HEK293 (cell line): ENCODE measurements at regions not wholly inside any gene's neighbourhood (a gene's known extent, or its start where the extent isn't known, plus 50 kb on each side); places are given as distances from the start of the nearest gene placed in this dataset.

ENCODE experiments used
- KLF16 ChIP-seq: fragments of 450-650 bp; formaldehyde crosslinking; IDR thresholded peaks from 2 replicates; pipeline ENCODE4 v1.5.1; 2017; ENCODE audit warnings: missing biosample characterization, missing genetic modification characterization
- MYNN ChIP-seq: fragments of 450-650 bp; formaldehyde crosslinking; IDR thresholded peaks from 2 replicates; pipeline ENCODE4 v1.5.1; 2016; ENCODE audit warnings: missing biosample characterization, missing genetic modification characterization, borderline replicate concordance
- YY1 ChIP-seq: fragments of 450-650 bp; formaldehyde crosslinking; IDR thresholded peaks from 2 replicates; pipeline ENCODE4 v1.5.1; 2018; ENCODE audit warnings: missing biosample characterization, missing genetic modification characterization
- ZNF155 ChIP-seq: fragments of 450-650 bp; formaldehyde crosslinking; IDR thresholded peaks from 2 replicates; pipeline ENCODE4 v1.5.1; 2016; ENCODE audit warnings: missing biosample characterization, missing genetic modification characterization
- ZNF223 ChIP-seq: fragments of 450-650 bp; formaldehyde crosslinking; IDR thresholded peaks from 2 replicates; pipeline ENCODE4 v1.5.1; 2016; ENCODE audit warnings: missing biosample characterization, missing genetic modification characterization
- ZNF335 ChIP-seq: fragments of 450-650 bp; formaldehyde crosslinking; conservative IDR thresholded peaks from 2 replicates; pipeline ENCODE4 v1.5.1; 2016; ENCODE audit warnings: missing biosample characterization, missing genetic modification characterization
- ZNF350 ChIP-seq: fragments of 450-650 bp; formaldehyde crosslinking; IDR thresholded peaks from 2 replicates; pipeline ENCODE4 v1.5.0; 2017; ENCODE audit warnings: missing biosample characterization, mild to moderate bottlenecking, missing genetic modification characterization
- ZNF433 ChIP-seq: fragments of 450-650 bp; formaldehyde crosslinking; IDR thresholded peaks from 2 replicates; pipeline ENCODE4 v1.5.1; 2016; ENCODE audit warnings: missing biosample characterization, missing genetic modification characterization, low read depth
- ZNF521 ChIP-seq: fragments of 450-650 bp; formaldehyde crosslinking; IDR thresholded peaks from 2 replicates; pipeline ENCODE4 v1.5.1; 2017; ENCODE audit warnings: missing biosample characterization, mild to moderate bottlenecking, missing genetic modification characterization
- ZNF629 ChIP-seq: fragments of 450-650 bp; formaldehyde crosslinking; IDR thresholded peaks from 2 replicates; pipeline ENCODE4 v1.5.1; 2017; ENCODE audit warnings: missing biosample characterization, missing genetic modification characterization
- TF ChIP-seq, protein P1 (sequence below): fragments of 450-650 bp; formaldehyde crosslinking; conservative IDR thresholded peaks from 2 replicates; pipeline ENCODE4 v1.5.1; 2016; ENCODE audit warnings: low read depth, missing biosample characterization, missing genetic modification characterization
- TF ChIP-seq, protein P2 (sequence below): fragments of 450-650 bp; formaldehyde crosslinking; IDR thresholded peaks from 2 replicates; pipeline ENCODE4 v1.5.1; 2016; ENCODE audit warnings: missing biosample characterization, missing genetic modification characterization
- TF ChIP-seq, protein P3 (sequence below): fragments of 450-650 bp; formaldehyde crosslinking; IDR thresholded peaks from 2 replicates; pipeline ENCODE4 v1.5.1; 2016; ENCODE audit warnings: missing biosample characterization, missing genetic modification characterization
- TF ChIP-seq, protein P4 (sequence below): fragments of 450-650 bp; formaldehyde crosslinking; IDR thresholded peaks from 2 replicates; pipeline ENCODE4 v1.5.1; 2016; ENCODE audit warnings: missing biosample characterization, missing genetic modification characterization, low read depth

DNA sequence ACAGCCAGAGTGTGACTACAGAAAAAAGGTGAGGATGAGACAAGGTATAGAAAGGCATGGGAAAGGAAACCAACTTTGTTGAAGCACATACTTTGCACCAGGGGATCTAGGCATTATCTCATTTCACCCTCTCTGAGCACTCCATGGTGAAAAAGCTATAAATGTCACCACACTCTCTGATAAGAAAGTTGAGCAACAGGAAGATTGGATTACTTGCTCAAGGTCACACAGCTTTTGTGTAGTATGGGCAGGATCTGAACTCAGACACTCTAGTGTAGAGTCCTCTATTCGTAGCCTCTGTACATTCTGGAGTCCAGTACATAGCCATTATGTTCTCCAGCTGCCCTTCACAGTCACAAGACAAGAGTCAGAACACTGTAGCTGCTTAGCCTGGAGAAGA, 163.4 kb upstream of the SEMA6D start:
- TF ChIP-seq YY1 (tag by site-specific recombination) (no peak), ZNF223 (no peak), ZNF629 (tag by site-specific recombination) (no peak), ZNF350 (tag by site-specific recombination) (no peak), ZNF155 (tag by site-specific recombination) (no peak), ZNF433 (tag by site-specific recombination) (no peak), ZNF335 (tag by site-specific recombination) (no peak), MYNN (no peak), KLF16 (no peak), ZNF521 (no peak)
- TF ChIP-seq, protein P1, sequence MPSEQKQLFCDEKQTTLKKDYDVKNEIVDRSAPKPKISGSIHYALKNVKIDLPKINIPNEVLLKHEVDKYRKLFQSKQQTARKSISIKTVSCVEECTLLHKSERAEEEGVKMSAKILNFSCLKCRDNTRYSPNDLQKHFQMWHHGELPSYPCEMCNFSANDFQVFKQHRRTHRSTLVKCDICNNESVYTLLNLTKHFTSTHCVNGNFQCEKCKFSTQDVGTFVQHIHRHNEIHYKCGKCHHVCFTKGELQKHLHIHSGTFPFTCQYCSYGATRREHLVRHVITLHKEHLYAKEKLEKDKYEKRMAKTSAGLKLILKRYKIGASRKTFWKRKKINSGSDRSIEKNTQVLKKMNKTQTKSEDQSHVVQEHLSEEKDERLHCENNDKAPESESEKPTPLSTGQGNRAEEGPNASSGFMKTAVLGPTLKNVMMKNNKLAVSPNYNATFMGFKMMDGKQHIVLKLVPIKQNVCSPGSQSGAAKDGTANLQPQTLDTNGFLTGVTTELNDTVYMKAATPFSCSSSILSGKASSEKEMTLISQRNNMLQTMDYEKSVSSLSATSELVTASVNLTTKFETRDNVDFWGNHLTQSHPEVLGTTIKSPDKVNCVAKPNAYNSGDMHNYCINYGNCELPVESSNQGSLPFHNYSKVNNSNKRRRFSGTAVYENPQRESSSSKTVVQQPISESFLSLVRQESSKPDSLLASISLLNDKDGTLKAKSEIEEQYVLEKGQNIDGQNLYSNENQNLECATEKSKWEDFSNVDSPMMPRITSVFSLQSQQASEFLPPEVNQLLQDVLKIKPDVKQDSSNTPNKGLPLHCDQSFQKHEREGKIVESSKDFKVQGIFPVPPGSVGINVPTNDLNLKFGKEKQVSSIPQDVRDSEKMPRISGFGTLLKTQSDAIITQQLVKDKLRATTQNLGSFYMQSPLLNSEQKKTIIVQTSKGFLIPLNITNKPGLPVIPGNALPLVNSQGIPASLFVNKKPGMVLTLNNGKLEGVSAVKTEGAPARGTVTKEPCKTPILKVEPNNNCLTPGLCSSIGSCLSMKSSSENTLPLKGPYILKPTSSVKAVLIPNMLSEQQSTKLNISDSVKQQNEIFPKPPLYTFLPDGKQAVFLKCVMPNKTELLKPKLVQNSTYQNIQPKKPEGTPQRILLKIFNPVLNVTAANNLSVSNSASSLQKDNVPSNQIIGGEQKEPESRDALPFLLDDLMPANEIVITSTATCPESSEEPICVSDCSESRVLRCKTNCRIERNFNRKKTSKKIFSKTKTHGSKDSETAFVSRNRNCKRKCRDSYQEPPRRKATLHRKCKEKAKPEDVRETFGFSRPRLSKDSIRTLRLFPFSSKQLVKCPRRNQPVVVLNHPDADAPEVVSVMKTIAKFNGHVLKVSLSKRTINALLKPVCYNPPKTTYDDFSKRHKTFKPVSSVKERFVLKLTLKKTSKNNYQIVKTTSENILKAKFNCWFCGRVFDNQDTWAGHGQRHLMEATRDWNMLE (tag by site-specific recombination) = no peak
- TF ChIP-seq, protein P2, sequence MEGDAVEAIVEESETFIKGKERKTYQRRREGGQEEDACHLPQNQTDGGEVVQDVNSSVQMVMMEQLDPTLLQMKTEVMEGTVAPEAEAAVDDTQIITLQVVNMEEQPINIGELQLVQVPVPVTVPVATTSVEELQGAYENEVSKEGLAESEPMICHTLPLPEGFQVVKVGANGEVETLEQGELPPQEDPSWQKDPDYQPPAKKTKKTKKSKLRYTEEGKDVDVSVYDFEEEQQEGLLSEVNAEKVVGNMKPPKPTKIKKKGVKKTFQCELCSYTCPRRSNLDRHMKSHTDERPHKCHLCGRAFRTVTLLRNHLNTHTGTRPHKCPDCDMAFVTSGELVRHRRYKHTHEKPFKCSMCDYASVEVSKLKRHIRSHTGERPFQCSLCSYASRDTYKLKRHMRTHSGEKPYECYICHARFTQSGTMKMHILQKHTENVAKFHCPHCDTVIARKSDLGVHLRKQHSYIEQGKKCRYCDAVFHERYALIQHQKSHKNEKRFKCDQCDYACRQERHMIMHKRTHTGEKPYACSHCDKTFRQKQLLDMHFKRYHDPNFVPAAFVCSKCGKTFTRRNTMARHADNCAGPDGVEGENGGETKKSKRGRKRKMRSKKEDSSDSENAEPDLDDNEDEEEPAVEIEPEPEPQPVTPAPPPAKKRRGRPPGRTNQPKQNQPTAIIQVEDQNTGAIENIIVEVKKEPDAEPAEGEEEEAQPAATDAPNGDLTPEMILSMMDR = no peak
- TF ChIP-seq, protein P3, sequence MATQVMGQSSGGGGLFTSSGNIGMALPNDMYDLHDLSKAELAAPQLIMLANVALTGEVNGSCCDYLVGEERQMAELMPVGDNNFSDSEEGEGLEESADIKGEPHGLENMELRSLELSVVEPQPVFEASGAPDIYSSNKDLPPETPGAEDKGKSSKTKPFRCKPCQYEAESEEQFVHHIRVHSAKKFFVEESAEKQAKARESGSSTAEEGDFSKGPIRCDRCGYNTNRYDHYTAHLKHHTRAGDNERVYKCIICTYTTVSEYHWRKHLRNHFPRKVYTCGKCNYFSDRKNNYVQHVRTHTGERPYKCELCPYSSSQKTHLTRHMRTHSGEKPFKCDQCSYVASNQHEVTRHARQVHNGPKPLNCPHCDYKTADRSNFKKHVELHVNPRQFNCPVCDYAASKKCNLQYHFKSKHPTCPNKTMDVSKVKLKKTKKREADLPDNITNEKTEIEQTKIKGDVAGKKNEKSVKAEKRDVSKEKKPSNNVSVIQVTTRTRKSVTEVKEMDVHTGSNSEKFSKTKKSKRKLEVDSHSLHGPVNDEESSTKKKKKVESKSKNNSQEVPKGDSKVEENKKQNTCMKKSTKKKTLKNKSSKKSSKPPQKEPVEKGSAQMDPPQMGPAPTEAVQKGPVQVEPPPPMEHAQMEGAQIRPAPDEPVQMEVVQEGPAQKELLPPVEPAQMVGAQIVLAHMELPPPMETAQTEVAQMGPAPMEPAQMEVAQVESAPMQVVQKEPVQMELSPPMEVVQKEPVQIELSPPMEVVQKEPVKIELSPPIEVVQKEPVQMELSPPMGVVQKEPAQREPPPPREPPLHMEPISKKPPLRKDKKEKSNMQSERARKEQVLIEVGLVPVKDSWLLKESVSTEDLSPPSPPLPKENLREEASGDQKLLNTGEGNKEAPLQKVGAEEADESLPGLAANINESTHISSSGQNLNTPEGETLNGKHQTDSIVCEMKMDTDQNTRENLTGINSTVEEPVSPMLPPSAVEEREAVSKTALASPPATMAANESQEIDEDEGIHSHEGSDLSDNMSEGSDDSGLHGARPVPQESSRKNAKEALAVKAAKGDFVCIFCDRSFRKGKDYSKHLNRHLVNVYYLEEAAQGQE (tag by site-specific recombination) = no peak
- TF ChIP-seq, protein P4, sequence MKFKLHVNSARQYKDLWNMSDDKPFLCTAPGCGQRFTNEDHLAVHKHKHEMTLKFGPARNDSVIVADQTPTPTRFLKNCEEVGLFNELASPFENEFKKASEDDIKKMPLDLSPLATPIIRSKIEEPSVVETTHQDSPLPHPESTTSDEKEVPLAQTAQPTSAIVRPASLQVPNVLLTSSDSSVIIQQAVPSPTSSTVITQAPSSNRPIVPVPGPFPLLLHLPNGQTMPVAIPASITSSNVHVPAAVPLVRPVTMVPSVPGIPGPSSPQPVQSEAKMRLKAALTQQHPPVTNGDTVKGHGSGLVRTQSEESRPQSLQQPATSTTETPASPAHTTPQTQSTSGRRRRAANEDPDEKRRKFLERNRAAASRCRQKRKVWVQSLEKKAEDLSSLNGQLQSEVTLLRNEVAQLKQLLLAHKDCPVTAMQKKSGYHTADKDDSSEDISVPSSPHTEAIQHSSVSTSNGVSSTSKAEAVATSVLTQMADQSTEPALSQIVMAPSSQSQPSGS (tag by site-specific recombination) = no peak
